Sciatic nerve (tissue), 2 donors: ENCODE measurements at regions not wholly inside any gene's neighbourhood (a gene's known extent, or its start where the extent isn't known, plus 50 kb on each side); places are given as distances from the start of the nearest gene placed in this dataset.
"Not testable (repeated sequence)": the region's sequence is repeated elsewhere in the genome, so short reads cannot be mapped to it uniquely, and the experiment has no call there.

Source experiments
- ATAC-seq: fragments of 200-7000 bp; cut with Tn5 transposase; one replicate; pipeline ENCODE4 v1.9.1; 2020; ENCODE audit warnings: mild to moderate bottlenecking, moderate library complexity
- DNase-seq: peaks from one replicate; pipeline ENCODE4 v3.0.0-alpha.2; 2020; ENCODE audit warnings: low spot score
- intact Hi-C: fragments of 100-400 bp; cut with DNase I; formaldehyde crosslinking; loops from one replicate; pipeline ENCODE4 v1.14.2; 2022
- donor health status: DM: no; HTN: no; CAD: no.
- donor health status: DM: no; HTN: no; CAD: no.

DNA sequence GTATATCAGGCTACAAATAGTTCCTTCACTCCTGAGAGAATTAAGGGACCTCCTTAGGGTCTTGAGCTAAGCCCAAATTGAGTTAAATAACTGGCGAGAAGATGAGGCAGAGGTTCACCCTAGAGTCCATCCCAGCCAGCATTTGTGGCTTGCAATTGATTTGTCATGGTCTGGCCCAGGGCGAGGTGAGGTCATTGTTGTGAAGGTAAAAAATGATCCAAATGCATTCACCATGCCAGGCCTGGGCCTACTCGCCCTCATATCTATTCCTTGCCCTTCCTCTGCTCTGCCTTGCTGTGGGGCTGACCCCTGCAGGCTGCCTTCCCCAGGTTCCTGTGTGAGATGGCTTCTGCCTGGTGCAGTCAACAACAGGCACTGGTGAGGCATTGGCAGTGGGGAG lies 207.2 kb downstream of the ZNF365 start:
- DNase-seq (no peak), ATAC-seq (no peak)
- intact Hi-C loops, result no loop called here

DNA sequence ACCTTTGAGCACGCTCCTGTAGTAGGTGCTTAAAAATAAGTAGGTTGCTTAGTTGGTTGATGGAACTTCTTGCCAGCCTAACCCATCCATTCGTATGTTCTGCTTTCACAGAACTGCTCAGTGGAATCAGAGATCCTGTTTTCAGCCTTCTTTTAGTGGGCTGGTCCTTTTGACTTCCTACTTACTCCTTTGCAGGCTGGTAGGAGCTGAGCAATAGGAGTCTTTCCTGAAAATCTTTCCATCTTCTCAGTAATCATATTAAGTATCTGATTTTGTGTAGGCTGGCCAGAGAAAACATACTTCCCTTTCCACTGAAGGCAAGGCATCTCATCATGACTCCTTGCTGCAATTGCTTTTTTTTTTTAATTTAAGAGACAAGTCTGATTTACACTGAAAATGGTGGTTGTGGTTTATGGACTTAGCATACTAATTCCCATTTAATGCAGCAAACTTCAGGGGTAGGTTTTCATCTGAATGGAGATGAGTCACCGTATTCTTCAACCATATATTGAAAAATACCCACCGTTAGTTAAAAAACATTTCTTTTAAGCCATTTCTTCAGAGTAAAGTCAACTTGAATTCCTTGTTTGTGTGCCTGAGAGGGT lies 208.0 kb downstream of the ZNF365 start:
- ATAC-seq, result no peak
- intact Hi-C loops, result no loop called here

GRCh38 chr10:62582804-62583208 lies 208.6 kb downstream of the ZNF365 start:
- ATAC-seq, result peak; percentile 96
- DNase-seq, result peak; percentile 77
- intact Hi-C loops, result no loop called here

More for the DNA sequence above, 208.0 kb downstream of the ZNF365 start:
- no peak for DNase-seq

DNA sequence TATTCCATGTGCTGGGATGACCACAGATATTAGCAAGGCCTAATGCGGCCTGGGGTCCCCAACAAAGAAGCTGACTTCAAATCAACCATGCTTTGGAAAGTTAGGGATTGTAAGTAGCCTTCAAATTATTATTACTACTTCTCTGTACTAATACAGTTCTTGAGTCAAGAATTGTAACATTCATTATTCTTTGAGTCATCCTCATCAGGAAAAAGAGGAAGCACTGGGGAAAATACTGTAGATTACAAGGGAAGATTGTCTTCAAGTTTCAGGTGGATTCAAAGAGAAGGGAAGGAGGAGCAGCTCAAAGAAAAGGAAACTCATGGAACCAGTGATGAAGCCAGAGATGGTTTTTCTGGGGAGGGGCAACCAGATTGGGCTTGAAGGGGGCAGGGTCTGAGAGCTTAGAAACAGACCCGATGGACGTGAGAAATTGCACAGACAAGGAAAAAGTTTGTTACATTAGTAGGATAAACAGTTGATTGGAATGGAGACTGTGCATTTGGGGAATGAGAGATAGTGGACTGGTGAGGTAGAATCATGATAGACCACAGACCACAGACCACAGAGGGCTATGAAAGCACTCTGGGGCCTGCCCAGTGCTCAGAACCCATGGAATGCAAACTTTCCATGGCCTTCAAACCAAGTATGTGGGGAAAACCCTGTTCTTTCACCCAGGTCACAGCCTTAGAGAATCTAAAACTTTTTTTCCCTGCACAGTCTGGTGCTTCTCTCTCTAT lies 209.9 kb downstream of the ZNF365 start:
- ATAC-seq (no peak), DNase-seq (no peak)
- intact Hi-C loops, result no loop called here

DNA sequence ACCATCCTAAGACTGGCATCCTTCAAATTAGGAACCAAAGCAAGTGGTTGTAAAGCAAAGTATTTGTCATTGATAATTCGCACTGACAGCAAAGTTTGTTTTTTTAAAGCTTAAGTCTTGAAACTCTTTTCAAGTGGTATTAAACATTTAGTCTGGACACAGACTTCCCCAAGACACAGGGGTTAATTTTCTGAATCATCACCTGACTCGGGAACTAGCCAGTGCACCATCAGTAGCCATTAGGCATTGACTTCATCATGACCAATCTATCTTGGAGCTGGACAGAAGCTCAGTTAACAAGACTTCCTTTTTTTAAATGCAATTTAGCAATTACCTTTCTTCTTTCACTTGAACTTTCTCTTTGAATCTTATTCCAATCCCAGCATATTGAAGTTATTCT lies 210.6 kb downstream of the ZNF365 start:
- ATAC-seq, result no peak
- no peak for DNase-seq
- intact Hi-C loops, result no loop called here

DNA sequence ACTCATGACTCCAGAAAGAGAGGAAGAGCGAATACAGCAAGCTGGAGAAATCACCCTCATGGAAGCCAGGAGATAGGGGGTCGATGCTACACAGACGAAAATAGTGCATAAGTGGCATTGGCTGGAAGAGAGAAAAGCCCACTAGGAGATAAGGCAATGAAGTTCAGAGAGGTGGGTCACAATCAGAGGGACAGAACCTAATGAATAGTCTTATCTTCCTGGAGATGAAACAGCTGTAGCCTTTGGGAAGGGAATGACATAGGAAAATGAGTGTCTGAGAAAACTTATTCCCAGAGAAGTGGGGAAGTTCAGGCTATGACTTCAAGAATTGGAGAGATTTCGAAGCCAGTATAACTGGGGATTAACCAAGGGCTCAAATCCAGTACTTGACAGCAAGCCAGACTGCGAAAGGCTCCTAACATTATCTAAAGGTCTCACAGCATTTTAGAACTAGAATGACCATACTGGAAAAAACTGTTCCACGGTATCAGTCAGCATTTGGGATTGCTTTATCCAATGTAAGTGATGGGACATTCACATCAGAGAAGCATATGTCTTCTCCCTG lies 211.1 kb downstream of the ZNF365 start:
- DNase-seq (no peak), ATAC-seq (no peak)
- intact Hi-C loops, result no loop called here

GRCh38 chr10:62587011-62587410 lies 212.8 kb downstream of the ZNF365 start:
- intact Hi-C loops, result no loop called here
- DNase-seq (no peak), ATAC-seq (no peak)

DNA sequence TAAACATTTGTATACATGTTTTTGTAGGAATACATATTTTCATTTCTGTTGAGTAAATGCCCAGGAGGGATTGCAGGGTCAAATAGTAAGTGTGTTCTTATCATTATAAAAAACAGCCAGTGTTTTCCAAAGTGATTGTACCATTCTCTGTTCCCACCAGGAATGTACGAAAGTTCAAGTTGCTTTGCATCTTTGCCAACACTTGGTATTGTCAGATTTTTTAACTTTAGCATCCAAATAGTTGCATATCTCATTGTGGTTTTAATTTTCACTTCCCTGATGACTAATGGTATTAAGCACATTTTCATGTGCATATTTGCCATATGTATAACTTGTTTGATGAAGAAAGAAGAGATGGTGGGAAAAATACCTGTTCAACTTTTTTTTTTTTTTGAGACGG lies 213.9 kb downstream of the ZNF365 start:
- intact Hi-C loops, result no loop called here
- ATAC-seq (no peak), DNase-seq (no peak)

DNA sequence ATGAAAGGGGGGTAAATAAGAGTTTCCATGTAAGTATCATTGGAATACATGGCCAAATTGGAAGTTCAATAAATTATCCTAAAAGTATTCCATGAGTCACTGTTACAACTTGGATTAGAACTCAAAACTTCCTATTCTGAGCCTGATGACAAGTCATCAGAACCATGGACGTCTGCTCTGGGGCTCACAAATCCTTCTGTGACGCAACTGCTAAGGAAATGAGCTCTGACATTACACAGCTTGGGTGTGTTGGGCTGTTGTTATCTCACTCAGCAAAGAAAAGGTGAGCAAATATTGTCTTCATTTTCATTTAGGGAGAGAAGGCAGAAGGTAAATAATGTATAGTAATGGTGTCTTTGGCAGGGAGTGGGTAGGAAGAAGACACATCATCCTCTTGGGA lies 214.8 kb upstream of the ADO start:
- no peak for ATAC-seq
- intact Hi-C loops, result no loop called here
- DNase-seq, result no peak

DNA sequence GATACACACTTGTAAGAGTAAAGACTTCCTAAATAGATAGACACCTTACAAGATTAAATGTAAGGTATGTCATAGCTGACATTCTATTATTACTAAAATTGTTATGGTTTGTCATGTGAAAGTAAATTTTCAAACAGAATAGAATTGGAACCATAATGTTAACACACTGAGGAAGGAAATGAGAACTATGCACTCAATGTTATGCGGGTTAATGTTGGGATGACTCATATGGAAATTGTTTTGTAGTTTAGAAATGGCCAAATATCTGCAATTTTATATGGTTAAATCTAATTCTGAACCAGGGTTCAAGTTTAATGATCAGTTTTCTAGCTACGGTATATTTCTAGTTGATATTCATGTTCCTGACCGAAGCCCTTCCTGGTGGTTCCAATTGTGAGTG lies 214.2 kb upstream of the ADO start:
- ATAC-seq (no peak), DNase-seq (no peak)
- intact Hi-C loops, result no loop called here

- ATAC-seq (peak; percentile 89), DNase-seq (peak; percentile 74)
- intact Hi-C loops, result no loop called here
Observed at GRCh38 chr10:62594093-62594520, 210.4 kb upstream of the ADO start.

GRCh38 chr10:62597226-62597625 lies 207.3 kb upstream of the ADO start:
- intact Hi-C loops, result no loop called here
- ATAC-seq, result no peak
- no peak for DNase-seq

DNA sequence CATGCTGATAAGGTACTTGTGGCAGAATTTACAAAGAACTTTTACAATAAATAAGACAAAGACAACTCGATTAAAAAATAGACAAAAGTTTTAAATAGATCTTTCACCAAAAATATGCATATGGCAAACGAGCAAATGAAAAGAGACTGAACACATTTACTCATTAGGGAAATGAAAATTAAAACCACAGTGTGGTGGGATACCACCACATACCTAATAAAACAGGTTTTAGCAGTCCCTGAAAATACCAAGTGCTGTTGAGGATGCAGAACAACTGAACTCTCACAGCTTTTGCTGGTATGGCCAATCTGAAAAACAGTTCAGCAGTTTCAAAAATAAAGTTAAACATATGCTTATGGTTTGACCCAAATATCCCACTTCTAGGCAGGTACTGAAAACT lies 205.4 kb upstream of the ADO start:
- intact Hi-C loops, result no loop called here
- DNase-seq (no peak), ATAC-seq (no peak)

- intact Hi-C loops, DNase-seq, ATAC-seq: not testable (repeated sequence)
Observed at GRCh38 chr10:62606551-62606950, 198.0 kb upstream of the ADO start.

DNA sequence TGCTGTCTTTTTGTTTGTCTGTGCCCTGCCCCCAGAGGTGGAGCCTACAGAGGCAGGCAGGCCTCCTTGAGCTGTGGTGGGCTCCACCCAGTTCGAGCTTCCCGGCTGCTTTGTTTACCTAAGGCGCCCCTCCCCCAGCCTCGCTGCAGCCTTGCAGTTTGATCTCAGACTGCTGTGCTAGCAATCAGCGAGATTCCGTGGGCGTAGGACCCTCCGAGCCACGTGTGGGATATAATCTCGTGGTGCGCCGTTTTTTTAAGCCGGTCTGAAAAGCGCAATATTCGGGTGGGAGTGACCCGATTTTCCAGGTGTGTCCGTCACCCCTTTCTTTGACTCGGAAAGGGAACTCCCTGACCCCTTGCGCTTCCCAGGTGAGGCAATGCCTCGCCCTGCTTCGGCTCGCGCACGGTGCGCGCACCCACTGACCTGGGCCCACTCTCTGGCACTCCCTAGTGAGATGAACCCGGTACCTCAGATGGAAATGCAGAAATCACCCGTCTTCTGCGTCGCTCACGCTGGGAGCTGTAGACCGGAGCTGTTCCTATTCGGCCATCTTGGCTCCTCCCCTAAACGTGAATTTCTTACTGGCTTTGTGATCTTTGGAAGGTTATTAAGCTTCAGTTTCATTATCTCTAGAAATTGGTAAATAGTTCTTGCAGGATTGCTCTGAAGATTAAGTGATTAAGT lies 196.2 kb upstream of the ADO start:
- intact Hi-C loops, DNase-seq, ATAC-seq: not testable (repeated sequence)

DNA sequence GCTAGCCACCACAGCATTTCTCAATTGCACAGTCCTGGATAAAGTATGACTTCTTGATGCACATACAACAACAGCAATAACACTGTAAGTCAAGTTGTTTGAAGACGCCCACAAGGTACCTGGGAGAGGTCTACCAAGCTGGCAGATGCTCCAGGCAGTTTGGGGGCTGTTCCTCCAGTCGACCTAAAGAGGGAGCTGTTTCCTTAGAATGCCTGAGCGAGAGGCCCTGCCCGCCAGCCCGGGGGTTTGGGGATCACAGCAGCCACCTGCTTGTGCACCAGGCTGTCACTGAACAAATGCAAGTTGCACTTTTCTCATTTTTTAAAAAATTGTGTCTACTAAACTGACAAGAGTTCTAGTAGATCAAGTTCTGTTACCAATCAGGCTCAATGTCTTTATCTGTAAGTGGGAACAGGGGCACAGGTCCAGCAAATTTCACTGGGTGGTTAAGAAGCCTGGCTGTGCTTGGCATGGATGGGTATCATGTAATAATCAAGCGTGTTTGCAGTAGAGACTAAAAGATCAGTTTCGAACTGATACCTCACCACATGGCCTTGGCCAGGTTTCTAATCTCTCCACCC lies 193.8 kb upstream of the ADO start:
- intact Hi-C loops, result loop anchor here (5.0 kb wide), 1 partner anchor 207 kb away; the partner anchor contains the start of gene EGR2
- ATAC-seq (peak; percentile 56), DNase-seq (peak; percentile 69)

DNA sequence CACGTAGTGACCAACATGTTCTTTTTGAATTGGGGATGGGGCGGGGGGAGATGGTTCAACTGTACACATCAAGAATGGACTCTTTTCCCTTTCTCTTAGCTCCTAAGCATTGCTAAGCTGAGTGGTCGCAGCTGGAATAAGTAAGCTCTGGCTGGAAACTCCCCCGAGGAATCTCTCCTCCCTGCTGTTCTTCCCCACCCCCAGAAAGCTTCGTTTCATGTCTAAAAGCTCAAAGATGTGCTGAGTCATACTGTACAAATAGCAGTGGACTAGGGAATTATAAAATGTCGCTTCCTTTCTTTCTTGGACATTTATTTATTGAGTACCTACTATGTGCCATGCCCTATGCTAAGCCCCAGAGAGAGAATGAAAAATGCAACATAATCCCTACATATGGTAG lies 191.1 kb upstream of the ADO start:
- intact Hi-C loops, result loop anchor here (5.0 kb wide), 1 partner anchor 204 kb away; the partner anchor contains the start of gene EGR2
- no peak for ATAC-seq

DNA sequence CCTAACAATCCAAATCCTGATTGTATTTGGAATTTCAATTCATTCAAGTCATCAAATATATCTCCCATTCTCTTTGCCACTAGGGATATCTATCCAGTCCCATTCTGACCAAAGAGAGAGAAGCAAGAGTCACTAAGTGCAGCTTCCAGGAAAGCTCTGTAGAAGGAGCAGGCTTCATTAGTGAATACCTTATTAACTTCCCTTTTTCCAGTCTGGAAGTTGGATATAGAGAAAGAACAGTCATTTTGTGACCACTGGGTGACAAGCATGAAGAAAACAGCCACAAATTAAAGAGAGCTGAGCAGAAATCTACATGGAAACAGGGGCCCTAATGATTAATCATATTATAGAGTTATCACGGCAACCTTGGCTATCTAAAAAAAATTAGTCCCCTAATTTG lies 190.7 kb upstream of the ADO start:
- DNase-seq (no peak), ATAC-seq (no peak)
- intact Hi-C loops, result loop anchor here (5.0 kb wide), 1 partner anchor 203 kb away; the partner anchor contains the start of gene EGR2

More for the DNA sequence above, 191.1 kb upstream of the ADO start:
- no peak for DNase-seq
